NCI-H748 (cell line): ENCODE measurements at regions not wholly inside any gene's neighbourhood (a gene's known extent, or its start where the extent isn't known, plus 50 kb on each side); places are given as distances from the start of the nearest gene placed in this dataset.
"Not testable (repeated sequence)": the region's sequence is repeated elsewhere in the genome, so short reads cannot be mapped to it uniquely, and the experiment has no call there.

Experiments
- DNase-seq: peaks from one replicate; lab custom pipeline; 2025; ENCODE audit not compliant: unreplicated experiment; lab: John Stamatoyannopoulos, UW

- no peak for DNase-seq
Observed at GRCh38 chr17:83018658-83019193, 60.7 kb upstream of the METRNL start.

- DNase-seq, result no peak
Observed at GRCh38 chr17:83019376-83019775, 60.0 kb upstream of the METRNL start.

GRCh38 chr17:83024218-83024971 lies 55.0 kb upstream of the METRNL start:
- no peak for DNase-seq

- DNase-seq, result no peak
Observed at GRCh38 chr17:83025636-83026280, 53.7 kb upstream of the METRNL start.

GRCh38 chr17:83026311-83026811 lies 53.0 kb upstream of the METRNL start:
- no peak for DNase-seq

GRCh38 chr17:83026921-83027320 lies 52.5 kb upstream of the METRNL start:
- DNase-seq, result not testable (repeated sequence)

DNA sequence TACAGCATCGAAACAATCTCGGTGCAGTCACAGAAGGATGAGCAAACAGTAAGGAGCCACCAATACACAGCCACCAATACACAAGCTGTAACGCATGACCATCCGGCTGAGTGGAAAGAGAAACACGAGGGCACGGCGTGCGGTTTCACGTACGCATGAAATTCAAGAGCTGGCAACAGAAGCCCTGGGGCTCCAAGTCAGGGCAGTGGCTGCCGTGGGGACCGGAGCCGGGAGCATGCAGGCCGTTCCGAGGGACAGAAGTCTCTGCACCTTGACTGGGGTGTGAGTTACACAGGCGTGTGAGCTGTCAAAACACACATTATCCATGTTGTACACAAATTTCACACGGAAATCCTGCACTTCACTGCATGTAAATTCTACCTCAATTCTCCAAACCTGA lies 50.6 kb upstream of the METRNL start:
- no peak for DNase-seq

DNA sequence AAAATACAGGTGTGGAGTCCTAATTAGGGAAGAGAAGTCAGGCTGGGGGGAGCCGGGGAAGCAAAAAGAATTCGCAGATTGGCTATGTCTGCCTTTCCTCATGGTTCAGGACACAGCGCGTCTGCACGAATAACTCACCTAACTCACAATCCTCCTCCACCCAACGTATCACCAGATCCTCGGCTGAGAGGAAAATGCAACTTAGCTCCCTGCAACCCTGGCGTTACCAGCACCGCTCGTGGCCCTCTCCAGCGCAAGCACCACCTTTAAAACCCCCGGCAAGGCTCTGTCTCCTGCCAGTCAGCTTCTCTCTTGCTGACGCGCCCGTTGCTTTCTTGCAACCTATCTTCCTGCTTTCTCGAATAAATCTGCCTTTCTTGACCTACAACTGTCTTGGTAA lies 49.8 kb upstream of the METRNL start:
- DNase-seq, result no peak
